ENCODE measurements at regions not wholly inside any gene's neighbourhood (a gene's known extent, or its start where the extent isn't known, plus 50 kb on each side); places are given as distances from the start of the nearest gene placed in this dataset.

GRCh38 chr16:73147958-73148357 lies 100.0 kb upstream of the ZFHX3 start:
- TF ChIP-seq ELF4 (IDR thresholded peaks at IDR 0.05) (no peak), FOXM1 (IDR thresholded peaks at IDR 0.05; ENCODE audit: borderline replicate concordance) (no peak), TARDBP (IDR thresholded peaks at IDR 0.05) (no peak)

Measured in HEK293T (cell line).